GM23248 (cell line): ENCODE measurements at regions not wholly inside any gene's neighbourhood (a gene's known extent, or its start where the extent isn't known, plus 50 kb on each side); places are given as distances from the start of the nearest gene placed in this dataset.

Source experiments
- DNase-seq: peaks from one replicate; pipeline ENCODE4 v3.0.0-alpha.2; 2015
- H2AFZ ChIP-seq: fragments of 200-600 bp; sonication (generic); 2 replicates; pipeline ENCODE4 v1.6.1; 2016; ENCODE audit warnings: antibody characterized with exemption
- H3F3A ChIP-seq: fragments of 200-600 bp; sonication (generic); 2 replicates; pipeline ENCODE4 v1.6.1; 2016; ENCODE audit warnings: mild to moderate bottlenecking, antibody characterized with exemption, mixed run types; ENCODE audit not compliant: insufficient read depth
- H3K27ac ChIP-seq: fragments of 200-600 bp; sonication (generic); 2 replicates; pipeline ENCODE4 v1.5.1; 2016; ENCODE audit warnings: mild to moderate bottlenecking
- H3K27me3 ChIP-seq: fragments of 200-600 bp; sonication (generic); replicated peaks from 2 replicates; pipeline ENCODE4 v1.6.1; 2016; ENCODE audit warnings: mild to moderate bottlenecking; ENCODE audit not compliant: insufficient read depth
- H3K36me3 ChIP-seq: fragments of 200-600 bp; sonication (generic); 2 replicates; pipeline ENCODE4 v1.6.1; 2016; ENCODE audit warnings: low read depth, mild to moderate bottlenecking
- H3K4me1 ChIP-seq: fragments of 200-600 bp; sonication (generic); 2 replicates; pipeline ENCODE4 v1.6.1; 2016; ENCODE audit warnings: mild to moderate bottlenecking; ENCODE audit not compliant: insufficient read depth
- H3K4me2 ChIP-seq: fragments of 200-600 bp; sonication (generic); one replicate; pipeline ENCODE4 v1.6.1; 2016; ENCODE audit warnings: mild to moderate bottlenecking; ENCODE audit not compliant: unreplicated experiment
- H3K4me3 ChIP-seq: fragments of 200-600 bp; sonication (generic); 2 replicates; pipeline ENCODE4 v1.5.1; 2016; ENCODE audit warnings: mild to moderate bottlenecking
- H3K79me2 ChIP-seq: fragments of 200-600 bp; sonication (generic); 2 replicates; pipeline ENCODE4 v1.6.1; 2016; ENCODE audit warnings: mild to moderate bottlenecking; ENCODE audit not compliant: insufficient read depth
- H3K9ac ChIP-seq: fragments of 200-600 bp; sonication (generic); 2 replicates; pipeline ENCODE4 v1.6.1; 2016; ENCODE audit warnings: mild to moderate bottlenecking
- H3K9me2 ChIP-seq: fragments of 200-600 bp; sonication (generic); 2 replicates; pipeline ENCODE4 v1.6.1; 2016; ENCODE audit warnings: mixed run types, mild to moderate bottlenecking, moderate library complexity; ENCODE audit not compliant: insufficient read depth
- H3K9me3 ChIP-seq: fragments of 200-600 bp; sonication (generic); one replicate; pipeline ENCODE4 v1.6.1; 2017; ENCODE audit warnings: low read depth
- H4K20me1 ChIP-seq: fragments of 200-600 bp; sonication (generic); 2 replicates; pipeline ENCODE4 v1.6.0; 2016; ENCODE audit not compliant: insufficient read depth
- EZH2 ChIP-seq: fragments of 200-600 bp; sonication (generic); IDR thresholded peaks from 2 replicates; pipeline ENCODE4 v1.6.1; 2018; ENCODE audit warnings: antibody characterized with exemption, mild to moderate bottlenecking; ENCODE audit not compliant: insufficient read depth, poor library complexity, severe bottlenecking
- EZH2phosphoT487 ChIP-seq: fragments of 200-600 bp; sonication (generic); IDR thresholded peaks from 2 replicates; pipeline ENCODE4 v1.6.1; 2018; ENCODE audit warnings: antibody characterized with exemption, moderate library complexity, mild to moderate bottlenecking, low read depth; ENCODE audit not compliant: insufficient read depth
- WGBS, 2 experiments: methylation state at CpG; one replicate each; pipeline ENCODE4 v1.1.6; 2015 to 2017; ENCODE audit warnings: low lambda C conversion rate in 2 of 2, low coverage in 1 of 2; ENCODE audit errors: missing lambda C conversion rate in 2 of 2; 5-methylcytosine and 5-hydroxymethylcytosine counted together
- in situ Hi-C: fragments of 300-500 bp; cut with MboI; formaldehyde crosslinking; loops from 2 replicates; pipeline ENCODE4 v1.15.0; 2020

GRCh38 chr15:62491642-62492041, 326.6 kb upstream of the C2CD4B start:
- no peak overlapping the region for H3K4me3 ChIP-seq
- peaks cover 20% of the 10 kb centered on the region for H3F3A ChIP-seq
- no peaks in the 10 kb centered on the region for H3K36me3 ChIP-seq
- TF ChIP-seq EZH2phosphoT487 (no peak), EZH2 (no peak)
- H3K27me3 ChIP-seq, result no peaks in the 10 kb centered on the region
- H3K9me3 ChIP-seq, result no peaks in the 10 kb centered on the region
- H3K79me2 ChIP-seq, result peaks cover 74% of the 10 kb centered on the region
- no peak overlapping the region for H3K4me2 ChIP-seq
- peaks cover 21% of the 10 kb centered on the region for H3K4me1 ChIP-seq
- WGBS, 2 experiments, result 81 to 83% methylated on average over 2 of the region's 2 CpGs
- no peaks in the 10 kb centered on the region for H4K20me1 ChIP-seq
- in situ Hi-C loops, result no loop called here
- peak; percentile 45 for DNase-seq
- no peak overlapping the region for H2AFZ ChIP-seq
- no peak overlapping the region for H3K9ac ChIP-seq
- no peak overlapping the region for H3K27ac ChIP-seq
- no peaks in the 10 kb centered on the region for H3K9me2 ChIP-seq

- H3K79me2 ChIP-seq, result peaks cover 61% of the 10 kb centered on the region
- no peaks in the 10 kb centered on the region for H3K9me2 ChIP-seq
- 48 to 64% methylated on average over 6 of the region's 6 CpGs for whole genome bisulfite sequencing, 2 experiments
- no peak overlapping the region for H3K27ac ChIP-seq
- no peak overlapping the region for H3K4me2 ChIP-seq
- no peaks in the 10 kb centered on the region for H4K20me1 ChIP-seq
- H3K4me3 ChIP-seq, result no peak overlapping the region
- H3K9me3 ChIP-seq, result no peaks in the 10 kb centered on the region
- no peaks in the 10 kb centered on the region for H3K27me3 ChIP-seq
- TF ChIP-seq EZH2 (no peak), EZH2phosphoT487 (no peak)
- no peak overlapping the region for H3K9ac ChIP-seq
- H3K36me3 ChIP-seq, result no peaks in the 10 kb centered on the region
- no peak for DNase-seq
- no peak overlapping the region for H2AFZ ChIP-seq
- H3K4me1 ChIP-seq, result peaks cover 32% of the 10 kb centered on the region
- H3F3A ChIP-seq, result peaks cover 29% of the 10 kb centered on the region
- in situ Hi-C loops, result no loop called here
Measured at GRCh38 chr15:62492900-62493299, 327.8 kb upstream of the C2CD4B start.

GRCh38 chr15:62494197-62494596, 329.1 kb upstream of the C2CD4B start:
- WGBS, 2 experiments, result 92 to 98% methylated on average over 4 of the region's 4 CpGs
- Histone ChIP-seq H3K9ac (no peak overlapping the region), H3K4me3 (no peak overlapping the region), H3K9me3 (no peaks in the 10 kb centered on the region), H3K4me1 (peaks cover 35% of the 10 kb centered on the region), H2AFZ (no peak overlapping the region), H3K4me2 (no peak overlapping the region), H3K36me3 (no peaks in the 10 kb centered on the region), H3K79me2 (peaks cover 59% of the 10 kb centered on the region), H4K20me1 (no peaks in the 10 kb centered on the region), H3K9me2 (no peaks in the 10 kb centered on the region), H3K27me3 (no peaks in the 10 kb centered on the region), H3F3A (peaks cover 39% of the 10 kb centered on the region), H3K27ac (no peak overlapping the region)
- in situ Hi-C loops, result no loop called here
- TF ChIP-seq EZH2 (no peak), EZH2phosphoT487 (no peak)
- DNase-seq, result no peak

- TF ChIP-seq EZH2phosphoT487 (no peak), EZH2 (no peak)
- Histone ChIP-seq H2AFZ (peak overlapping the region; percentile 65), H3F3A (peaks cover 39% of the 10 kb centered on the region), H3K9me2 (no peaks in the 10 kb centered on the region), H4K20me1 (no peaks in the 10 kb centered on the region), H3K27me3 (no peaks in the 10 kb centered on the region), H3K4me1 (peaks cover 35% of the 10 kb centered on the region), H3K9ac (peak overlapping the region; percentile 69), H3K36me3 (no peaks in the 10 kb centered on the region), H3K4me3 (0 out of 2 replicates have a peak overlapping the region, but pooled peaks have one; percentile 11), H3K79me2 (peaks cover 62% of the 10 kb centered on the region), H3K4me2 (peak overlapping the region; percentile 6), H3K9me3 (no peaks in the 10 kb centered on the region), H3K27ac (peak overlapping the region; percentile 89)
- WGBS, 2 experiments, result 21 to 26% methylated on average over 9 of the region's 9 CpGs
- in situ Hi-C loops, result no loop called here
- peak; percentile 97 for DNase-seq
Measured at GRCh38 chr15:62495670-62496614, 330.9 kb upstream of the C2CD4B start.
